ENCODE measurements at regions not wholly inside any gene's neighbourhood (a gene's known extent, or its start where the extent isn't known, plus 50 kb on each side); places are given as distances from the start of the nearest gene placed in this dataset.

DNA sequence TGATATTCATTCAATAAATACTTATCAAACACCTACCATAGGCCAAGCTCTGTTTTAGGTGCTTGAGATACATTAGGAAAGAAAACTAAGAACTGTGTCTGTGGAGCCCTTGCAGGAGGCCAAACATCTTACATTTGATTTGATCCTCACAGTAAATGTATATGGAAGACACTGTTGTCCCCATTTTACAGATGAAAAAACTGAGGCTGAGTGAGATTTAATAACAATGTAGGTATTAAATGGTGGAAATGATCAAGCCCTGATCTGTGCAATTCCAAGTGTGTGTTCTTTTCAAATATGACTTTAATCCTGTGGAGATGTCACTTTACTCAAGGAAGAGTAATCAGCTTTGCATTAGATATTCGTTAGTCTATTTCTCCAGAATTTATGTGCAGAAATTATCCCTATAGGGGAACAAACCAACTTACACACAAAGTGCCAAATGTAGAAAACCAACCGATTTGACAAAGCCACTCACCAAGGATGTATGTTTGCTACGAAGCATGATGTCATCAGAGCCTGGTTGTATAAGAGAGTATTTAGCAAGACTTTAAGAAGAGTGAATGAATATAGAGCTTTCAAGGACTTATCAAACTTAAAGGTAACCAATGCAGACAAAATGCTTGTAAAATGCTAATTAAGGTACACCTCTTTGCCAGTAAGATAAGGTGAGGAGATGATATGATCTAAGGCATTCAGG, 153.9 kb upstream of the NFIB start:
- no peak for DNase-seq (ENCODE audit: low read depth, low spot score)

DNA sequence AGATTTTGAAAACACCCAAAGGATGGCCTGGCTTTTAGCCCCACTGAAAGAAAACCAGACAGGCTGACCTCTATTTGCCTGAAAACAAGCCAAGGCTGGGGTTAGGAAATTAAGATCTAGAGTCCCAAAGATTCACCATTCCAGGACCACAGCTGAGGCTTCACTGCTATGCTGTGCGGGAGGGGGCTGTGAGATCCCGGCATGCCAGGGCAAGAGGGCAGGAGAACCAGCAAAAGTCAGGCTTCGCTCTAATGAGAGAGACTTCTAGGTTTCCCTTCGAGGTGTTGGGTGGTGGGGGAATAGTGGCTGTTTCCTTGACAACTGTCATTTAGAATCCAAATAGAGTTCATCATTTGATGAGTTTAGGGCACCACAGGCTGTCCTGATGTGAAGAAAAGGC, 152.9 kb upstream of the NFIB start:
- no peak for DNase-seq (ENCODE audit: low read depth, low spot score)

DNA sequence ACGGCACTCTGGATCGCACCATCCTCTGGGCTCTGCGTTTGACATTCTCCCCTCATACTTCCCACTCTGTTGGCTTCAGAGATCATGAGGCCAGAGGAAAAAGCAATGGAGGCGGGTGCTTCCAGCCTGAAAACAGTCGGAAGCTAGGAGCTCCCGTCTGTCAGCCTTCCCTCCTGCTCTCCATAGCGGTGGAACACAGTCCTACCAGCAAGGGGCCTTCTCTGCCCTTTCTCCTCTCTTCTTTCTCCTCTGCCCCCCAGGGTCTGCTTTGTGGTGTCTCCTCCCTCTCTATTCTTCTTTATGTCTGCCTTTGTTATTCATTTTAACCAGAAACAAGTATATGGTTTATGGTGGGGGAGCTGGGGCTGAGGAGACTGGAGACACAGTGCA, 152.5 kb upstream of the NFIB start:
- no peak for DNase-seq (ENCODE audit: low read depth, low spot score)

DNA sequence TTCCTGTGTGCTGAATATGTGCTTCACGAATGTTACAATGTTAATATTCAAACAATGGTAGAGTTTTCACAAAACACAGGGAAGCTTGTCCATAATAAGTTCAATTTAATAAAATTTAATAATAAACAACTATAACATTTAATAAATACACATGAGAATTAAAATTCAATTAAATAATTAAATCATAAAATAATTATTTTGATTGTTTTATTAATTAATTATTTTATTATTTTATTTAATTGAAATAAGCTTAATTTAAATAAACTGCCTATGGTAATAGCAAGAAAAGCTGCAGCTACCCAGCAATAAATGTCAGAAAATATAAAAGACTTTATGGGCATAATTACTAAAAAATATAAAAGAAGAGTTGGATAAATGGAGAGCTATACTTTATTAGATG, 149.0 kb upstream of the NFIB start:
- DNase-seq (ENCODE audit: low read depth, low spot score): no peak

DNA sequence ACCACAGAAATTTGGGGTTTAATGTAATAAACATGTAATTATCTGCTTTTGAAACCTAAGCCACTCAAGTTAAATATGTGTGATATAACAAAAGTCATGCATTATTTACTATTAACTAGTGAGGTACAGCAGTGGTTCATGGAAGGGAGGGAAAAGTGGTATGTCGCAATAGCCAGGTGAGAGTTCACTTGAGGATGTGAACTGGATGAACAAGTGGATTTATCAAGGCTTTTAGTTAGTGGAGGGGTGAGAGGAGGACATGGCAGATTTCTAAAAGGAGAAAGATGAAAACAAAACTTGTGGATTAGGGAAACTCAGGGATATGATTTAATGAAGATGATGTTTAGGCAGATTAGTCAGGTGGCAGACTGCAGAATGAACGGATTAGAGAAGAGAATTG, 141.3 kb upstream of the NFIB start:
- DNase-seq (ENCODE audit: low read depth, low spot score): no peak

DNA sequence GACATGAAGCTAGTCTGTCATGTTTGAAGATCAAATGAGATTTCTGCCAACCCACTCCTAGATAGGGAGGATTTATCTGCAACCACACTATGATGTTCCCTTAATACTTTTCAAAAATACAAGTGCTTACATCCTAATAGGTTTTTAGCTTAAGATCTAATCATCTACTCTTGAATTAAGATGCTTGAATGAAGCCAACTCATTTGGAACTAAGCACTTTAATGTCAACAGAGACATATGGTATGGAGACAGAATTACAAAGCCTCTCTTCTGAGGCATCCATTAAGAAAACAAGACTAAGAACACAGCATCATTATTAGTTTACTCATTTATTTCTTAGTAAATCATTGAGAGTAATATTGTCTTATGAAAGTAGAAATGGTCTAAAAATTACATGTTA, 139.3 kb upstream of the NFIB start:
- DNase-seq (ENCODE audit: low read depth, low spot score): no peak

DNA sequence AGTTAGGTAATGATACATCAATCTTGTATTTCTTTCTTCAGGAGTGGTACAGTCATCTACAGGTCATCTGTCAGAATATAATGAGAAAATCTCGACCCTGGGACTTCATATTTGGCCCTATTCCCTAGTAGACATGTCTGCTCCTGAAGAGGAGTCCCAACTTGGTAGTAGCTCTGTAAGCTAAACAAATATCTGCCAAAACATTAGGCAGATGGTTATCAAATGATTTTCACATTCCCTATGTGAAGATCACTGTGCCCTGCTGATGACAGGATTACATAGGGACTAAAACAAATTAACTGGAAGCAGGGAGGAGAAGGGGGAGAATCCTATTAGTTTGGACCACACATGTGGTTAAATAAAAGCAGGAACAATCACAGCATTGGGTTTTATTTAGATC, 138.6 kb upstream of the NFIB start:
- no peak for DNase-seq (ENCODE audit: low read depth, low spot score)

DNA sequence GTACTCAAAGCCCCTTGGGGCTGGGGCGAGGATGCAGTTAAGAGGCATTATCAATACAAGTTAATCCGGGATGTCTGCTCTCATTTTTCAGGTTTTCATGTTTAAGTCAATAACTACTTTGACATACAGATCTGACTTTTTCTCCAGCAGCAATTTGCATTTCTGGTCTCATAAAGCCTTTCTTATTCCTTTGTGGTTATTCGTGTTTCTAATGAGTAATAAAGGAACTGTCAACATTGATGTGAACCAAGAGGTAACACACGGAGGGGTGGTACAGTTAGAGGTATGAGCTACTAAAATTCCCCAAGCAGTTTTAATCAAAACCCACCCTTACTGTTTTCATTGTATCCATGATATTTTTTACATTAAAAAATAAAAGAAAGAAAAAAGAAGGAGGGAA, 138.0 kb upstream of the NFIB start:
- DNase-seq (ENCODE audit: low read depth, low spot score): no peak

DNA sequence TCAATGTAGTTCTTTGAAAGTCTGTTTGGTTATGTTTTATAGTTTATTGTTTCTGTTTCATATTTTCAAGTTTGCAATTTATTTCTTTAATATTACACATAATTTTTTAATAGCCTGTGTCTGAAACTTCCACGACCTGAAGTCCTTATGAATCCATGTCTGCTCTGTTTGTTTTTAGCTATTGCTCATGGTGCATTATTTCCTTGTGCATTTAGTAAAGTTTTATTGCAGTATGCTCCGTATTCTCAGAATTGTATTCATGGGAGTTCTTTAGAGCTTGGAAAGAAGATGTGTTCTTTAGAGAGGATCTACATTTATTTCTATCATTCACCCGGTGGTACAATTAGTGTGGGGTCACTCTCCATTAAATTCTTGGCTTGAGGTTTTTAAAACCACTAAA, 133.2 kb upstream of the NFIB start:
- no peak for DNase-seq (ENCODE audit: low read depth, low spot score)

DNA sequence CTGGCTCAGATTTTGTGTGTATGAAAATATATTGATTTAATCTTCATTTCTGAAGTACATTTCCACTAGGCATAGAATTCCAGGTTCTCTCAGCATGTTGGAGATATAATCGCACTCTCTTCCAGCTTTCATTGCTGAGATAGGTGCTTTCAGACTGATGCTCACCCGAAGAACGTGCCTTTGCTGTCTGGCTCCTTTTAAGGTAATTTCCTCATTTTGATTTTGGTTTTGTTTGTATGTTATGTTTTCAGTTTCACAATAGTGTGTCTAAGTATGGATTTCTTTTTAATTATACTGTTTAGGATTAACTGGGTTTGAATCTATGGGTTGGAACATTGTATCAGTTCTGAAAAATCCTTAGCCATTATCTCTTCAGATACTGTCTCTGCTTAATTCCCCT, 132.0 kb upstream of the NFIB start:
- DNase-seq (ENCODE audit: low read depth, low spot score): no peak

DNA sequence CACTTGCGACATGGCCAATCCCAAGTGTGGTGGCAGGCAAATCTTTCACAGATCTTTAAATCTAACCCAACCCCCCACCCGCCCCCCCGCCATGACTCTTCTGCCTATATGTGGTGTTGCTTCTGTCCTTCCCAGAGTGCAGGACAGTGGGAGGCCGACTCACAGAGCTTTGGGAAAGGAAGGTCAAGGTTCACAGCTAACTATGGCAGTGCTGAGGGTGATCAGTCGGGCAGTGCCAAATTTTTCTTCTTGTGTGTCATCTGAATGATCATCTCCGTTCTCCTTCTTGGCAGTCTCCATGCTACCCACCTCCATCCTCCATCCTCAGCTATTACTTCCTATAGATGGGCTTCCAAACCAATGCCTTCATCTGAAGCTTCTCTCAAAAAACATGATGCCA, 129.0 kb upstream of the NFIB start:
- no peak for DNase-seq (ENCODE audit: low read depth, low spot score)

DNA sequence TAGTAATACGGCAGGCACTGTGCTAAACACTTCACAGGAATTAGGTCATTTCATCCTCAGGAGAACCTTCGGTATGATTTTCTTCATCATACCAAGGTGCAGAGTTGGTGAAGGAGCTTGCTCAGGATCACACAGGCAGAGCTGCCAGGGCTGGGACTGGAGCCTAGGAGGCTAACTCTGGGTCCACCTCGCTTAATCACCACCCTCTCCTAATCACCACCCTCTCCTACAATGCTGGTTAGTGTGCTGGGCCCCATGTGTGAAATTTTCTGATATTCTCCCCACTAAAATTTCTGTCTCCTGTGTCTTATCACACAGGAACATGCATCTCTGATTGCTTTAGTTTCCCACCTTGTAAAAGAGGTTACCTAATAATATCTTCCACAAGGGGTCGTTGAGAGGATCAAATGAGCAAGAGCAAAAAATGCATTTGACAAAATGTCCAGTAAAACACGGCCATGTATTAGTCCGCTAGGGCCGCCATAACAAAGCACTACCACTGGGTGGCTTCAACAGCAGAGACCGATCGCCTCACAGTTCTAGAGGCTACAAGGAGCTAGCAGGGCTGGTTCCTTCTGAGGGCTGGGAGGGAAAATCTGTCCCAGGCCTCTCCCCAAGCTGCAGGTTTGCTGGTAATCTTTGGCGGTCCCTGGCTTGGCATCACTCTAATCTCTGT, 128.2 kb upstream of the NFIB start:
- DNase-seq (ENCODE audit: low read depth, low spot score): no peak

DNA sequence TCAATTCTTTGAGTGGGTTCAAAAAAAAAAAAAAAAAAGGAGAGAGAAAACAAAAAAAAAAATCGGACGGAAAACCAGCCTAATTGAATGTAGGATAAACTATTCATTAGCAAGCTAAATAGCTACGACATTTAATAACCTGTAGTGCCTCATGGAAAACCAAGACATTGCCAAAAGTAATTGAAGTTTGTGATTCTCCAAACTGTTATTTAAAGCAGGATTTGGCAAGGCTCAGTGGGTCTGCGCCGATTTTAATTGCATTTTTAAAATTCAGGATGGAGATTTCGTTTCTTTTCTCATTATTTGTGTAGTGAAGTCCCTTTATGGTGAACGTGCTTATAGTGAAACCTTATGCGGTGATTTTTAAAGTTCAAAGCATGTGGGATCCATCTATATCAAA, 127.2 kb upstream of the NFIB start:
- DNase-seq (ENCODE audit: low read depth, low spot score): no peak

DNA sequence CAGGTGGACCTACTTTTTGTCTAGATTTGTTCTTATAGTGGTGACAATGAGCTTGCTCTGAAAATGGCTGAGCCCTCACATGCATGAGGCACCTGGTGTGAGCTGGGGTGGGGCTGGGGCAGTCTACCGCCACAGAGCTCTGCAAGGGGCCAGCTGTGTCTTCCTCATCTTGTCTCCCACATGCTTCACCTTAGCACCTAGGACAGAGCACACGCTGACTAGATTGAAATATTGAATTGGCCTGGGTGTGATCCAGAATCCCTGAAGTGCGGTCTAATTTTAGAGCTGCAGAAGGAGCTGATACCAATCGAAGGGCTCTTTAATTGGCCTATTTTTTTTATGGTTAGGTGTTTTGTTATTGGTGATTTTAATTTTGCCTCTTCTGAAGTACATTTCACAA, 126.1 kb upstream of the NFIB start:
- no peak for DNase-seq (ENCODE audit: low read depth, low spot score)

DNA sequence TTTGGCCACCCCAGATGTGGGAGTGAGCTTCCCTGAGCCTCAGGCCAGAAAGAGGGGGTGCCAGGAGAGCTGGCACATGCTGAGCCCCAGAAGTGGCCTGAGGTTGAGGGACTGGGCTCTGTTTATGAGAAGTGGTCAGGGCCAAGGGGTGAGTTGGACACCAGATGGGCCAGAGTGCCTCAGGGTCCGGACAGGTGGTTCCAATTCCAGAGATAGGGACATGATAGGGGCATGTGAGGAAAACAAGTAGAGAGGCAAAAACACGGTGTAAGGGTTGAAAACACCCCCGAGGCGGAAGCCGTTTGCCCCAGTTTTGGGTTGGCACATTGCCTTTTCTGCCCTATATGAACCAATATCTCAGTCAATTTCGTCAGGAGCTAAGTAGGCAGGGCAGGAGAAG, 125.6 kb upstream of the NFIB start:
- no peak for DNase-seq (ENCODE audit: low read depth, low spot score)

DNA sequence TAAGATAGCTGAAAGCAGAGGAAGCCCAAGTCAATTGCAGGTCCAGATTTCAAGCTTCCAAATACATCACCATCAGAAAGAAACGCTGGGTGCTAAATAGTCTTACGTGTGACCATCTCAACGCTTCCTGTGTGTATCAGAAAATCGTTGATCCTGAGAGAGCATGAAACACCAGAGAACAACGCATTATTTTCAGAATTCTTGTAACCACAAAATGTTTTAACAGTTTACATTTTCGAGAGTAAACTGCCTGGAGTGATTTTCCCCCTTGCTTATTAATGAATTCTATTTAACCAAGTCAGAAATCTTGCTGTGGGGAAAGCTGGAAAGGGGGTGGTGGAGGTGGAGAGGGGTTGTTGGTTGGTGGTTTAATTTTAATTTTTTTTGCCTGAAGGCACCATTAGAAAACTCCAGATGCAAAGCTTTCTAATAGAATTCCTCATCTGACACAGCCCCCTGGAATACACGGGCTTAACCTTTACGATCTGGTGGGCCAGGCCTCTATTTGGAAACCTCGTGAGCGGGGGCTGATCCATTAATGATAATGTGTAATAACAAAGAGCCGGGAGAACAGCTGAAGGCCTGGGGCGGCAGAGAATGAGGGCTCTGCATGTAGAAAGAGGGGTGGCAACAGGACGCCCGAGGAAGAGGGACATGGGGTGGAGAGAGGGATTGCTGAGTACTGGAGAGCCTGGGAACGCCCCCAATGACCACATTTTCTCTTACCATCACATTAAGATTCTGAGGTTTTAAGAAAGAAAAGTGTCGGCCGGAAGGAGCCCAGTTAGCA, 124.5 kb upstream of the NFIB start:
- no peak for DNase-seq (ENCODE audit: low read depth, low spot score)

DNA sequence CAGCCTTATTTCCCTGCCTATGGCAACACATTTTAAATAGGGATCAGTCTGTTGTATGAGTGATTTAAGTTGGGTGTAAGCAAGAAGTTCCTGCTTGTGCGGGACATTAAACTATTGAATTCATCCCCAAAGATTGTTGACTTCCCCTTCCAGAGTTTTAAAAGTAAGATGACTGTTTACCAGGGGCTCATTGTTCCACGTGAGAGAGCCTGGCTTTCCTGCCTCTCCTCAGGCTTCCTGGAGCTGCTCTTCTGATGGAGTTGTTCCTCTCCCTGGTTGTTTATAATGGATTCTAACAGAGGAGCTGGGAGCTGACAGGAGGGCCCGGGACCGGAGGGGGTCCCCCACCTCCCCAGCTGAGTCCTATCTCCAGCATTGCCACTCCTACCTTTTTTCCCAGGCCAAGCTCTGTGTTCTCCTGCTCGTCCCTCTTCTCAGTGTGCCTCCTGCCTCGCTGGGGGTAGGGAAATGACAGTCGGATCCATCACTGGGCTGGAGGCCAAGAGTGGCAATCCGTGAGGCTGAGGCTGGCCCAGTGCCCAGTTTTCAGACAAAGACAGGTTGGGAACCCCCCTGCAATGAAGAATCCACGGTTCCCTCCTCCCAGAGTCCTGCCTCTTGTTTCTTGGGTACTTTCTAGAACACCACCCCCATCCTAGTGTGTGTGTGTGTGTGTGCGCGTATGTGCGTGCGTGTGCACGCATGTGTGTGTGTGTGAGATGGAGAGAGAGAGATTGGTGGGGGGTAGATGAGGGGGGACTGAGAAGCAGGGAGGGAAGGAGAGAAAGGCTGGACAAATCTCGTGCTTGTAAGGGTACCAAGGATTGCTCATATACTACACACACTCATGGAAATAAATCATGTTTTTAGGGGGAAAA, 123.7 kb upstream of the NFIB start:
- DNase-seq (ENCODE audit: low read depth, low spot score): no peak

DNA sequence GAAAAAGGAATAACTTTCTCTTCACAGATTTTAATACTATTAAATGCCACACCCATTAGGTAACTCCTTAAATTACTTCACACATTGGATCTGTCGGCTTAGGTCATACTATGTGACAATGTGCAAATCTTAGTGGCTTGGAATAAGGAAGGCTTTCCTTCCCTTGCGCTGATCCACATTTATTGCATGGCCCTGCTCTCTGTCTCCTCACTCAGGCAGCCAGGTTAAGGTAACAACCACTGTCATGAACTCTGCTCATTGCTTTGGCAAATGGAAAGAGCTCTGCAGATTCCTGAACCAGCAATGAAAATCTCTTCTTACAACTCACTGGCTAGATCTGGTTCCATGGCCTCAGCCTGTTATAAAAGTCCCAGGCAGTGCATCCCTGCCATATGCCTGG, 121.9 kb upstream of the NFIB start:
- no peak for DNase-seq (ENCODE audit: low read depth, low spot score)

DNA sequence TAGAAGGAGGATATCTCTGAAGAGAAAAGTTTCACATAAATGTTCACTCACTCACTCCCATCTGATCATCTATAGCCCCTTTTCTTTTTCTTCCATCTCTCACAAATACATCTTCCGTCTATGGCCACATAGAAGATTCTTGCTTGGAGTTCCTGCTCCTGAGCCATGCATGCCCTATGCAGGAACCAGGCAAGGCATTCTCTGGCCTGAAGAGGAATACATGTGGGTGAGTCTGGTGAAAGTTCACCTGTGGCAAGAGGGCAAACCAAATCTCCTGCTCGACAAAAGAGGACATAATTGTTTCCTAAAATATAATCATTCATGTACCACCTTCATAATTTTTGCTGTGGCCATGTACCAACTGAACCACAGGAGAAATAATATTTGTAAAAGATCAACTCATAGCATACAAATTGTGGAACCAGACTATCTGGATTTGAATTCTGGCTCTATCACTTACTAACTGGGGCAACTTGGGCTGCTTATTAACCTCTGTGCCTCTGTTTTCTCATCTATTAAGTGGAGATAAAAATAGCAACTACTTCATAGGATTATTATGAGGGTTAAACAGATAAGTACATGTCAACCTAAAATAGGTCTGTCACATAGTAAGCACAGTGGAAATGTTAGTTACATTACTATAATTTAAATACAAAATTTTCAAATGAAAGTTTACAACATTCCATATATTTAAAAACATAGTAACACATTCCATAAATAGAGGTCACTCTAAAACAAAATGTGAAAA, 121.2 kb upstream of the NFIB start:
- DNase-seq (ENCODE audit: low read depth, low spot score): no peak

DNA sequence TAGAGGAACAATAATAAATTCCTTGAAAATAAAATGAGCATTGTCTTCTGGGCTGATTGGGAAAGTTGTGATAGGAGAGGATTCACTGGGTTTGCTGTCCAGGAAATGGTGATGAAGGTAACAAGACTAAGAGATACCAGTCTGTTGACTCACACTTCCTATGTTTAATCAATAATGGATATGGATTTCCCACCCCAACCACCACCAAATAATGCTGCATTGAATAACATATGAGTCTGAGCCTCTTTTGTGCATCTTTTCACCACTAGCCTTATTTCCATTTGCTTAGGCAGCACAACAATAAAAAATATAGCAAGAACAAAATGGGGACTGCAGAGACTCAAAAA, 120.2 kb upstream of the NFIB start:
- no peak for DNase-seq (ENCODE audit: low read depth, low spot score)

DNA sequence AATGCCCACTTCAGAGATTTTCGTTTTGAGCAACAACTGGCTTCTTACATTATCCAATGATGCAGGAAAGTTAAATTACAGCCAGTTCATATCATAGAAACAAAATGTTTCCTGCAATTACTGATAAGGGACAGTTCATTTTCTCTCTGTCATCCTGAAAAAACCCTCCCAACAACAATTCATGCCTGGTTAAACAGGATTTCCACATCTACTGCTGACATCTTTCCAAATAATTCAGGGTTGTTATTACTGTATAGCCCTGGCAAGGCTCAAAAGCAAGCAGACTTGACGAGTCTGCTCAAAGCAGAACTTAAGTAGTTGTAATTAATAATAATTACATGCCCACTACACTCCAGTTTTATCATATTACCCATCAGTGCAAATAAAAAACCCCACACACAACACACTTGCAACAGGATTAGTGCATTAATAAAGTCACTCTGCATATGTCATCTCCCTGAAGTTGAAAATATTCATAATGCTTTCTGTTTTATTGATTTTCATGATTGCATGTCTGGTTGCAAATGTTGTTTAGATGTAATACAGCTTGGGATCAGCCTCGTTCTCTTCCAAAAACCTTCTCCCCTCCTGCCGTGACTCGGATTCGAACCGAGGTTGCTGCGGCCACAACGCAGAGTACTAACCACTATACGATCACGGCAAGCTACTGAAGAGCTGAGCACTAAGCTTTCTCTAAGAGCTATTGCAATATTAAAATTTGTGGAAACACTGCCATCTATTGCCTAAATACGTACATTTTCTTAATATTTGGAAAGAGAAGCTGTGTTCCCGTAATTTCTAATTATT, 119.6 kb upstream of the NFIB start:
- DNase-seq (ENCODE audit: low read depth, low spot score): peak; percentile 65
